Limb (tissue), 2 donors: ENCODE measurements at regions not wholly inside any gene's neighbourhood (a gene's known extent, or its start where the extent isn't known, plus 50 kb on each side); places are given as distances from the start of the nearest gene placed in this dataset.

Experiments used
- DNase-seq, 2 donors: peaks; one replicate each; pipeline ENCODE4 v3.0.0-alpha.2; 2016; ENCODE audit errors: extremely low spot score in 2 of 2

DNA sequence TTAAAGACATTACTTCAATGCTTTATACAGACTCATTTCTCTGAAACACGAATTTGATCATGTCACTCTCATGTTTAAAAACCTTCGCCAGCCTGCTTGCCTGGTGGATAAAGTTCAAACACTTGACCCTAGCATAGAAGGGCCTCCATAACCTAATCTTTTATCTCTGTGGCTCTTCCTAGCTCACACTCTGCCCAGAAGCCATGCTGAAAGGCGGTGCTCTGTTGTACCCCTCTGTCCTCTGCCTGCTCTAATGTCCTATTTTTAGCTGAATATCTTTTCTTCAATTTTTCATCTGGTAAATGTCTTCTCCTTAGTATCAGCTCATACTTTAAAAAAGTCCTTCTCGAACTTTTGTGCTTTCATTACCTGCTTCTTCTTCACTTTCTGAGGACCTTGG, 302.6 kb upstream of the BOD1L1 start:
- DNase-seq: no peak

DNA sequence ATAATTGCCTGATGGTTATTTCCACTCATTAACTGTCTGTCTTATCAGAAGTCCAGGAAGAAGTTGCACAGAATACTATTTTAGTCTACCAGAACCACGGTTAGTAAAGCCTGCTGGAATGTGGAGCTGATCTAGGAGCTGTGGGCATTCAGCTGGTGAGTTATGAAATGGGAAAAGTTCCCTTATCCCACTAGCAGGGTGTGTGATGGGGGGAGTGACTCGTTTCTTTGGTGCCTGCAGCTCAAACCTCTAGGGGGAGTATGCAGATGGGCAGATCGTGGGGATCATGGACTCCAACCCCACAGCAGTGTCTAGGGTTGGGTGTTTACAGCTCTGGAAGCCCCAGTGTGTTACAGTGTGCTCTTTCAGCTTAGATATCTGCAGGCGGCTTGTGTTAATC, 305.7 kb upstream of the BOD1L1 start:
- DNase-seq: no peak

DNA sequence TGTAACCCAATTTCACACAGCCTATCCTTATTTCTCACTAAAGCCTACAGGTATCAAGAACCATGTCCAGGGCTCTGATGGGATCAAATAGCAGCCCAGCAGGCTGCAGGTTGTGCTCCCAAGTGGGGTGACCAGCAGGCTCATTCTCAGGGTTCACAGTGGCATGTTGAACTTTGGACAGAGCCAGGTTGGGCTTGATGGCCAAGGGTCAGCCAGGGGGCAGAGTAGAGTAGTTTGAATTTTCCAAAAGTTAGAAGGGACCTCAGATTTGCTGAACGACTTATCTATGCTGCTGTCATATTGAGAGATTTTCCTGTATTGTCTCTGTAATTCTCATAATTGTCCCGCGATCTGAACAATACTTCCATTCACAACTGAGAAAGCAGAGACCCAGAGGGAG, 310.8 kb upstream of the BOD1L1 start:
- no peak for DNase-seq

DNA sequence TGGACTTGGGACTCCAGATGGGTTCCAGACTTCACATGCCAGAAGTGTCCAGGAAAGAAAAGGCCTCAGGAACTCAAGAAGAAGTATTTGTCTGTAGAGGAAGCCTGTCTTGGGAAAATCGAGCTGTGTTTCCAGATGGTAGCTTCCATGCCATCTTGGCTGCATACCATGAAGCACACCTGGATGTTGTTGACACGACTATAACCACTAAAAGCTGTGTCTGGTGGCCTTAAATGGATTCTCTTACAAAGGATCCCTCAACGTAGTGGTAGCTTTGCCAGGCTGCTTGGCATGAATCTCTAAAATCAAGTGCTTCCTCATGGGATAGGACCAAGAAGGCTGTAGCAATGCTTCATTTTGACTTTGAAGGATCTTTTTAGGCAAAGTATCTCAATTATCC, 313.4 kb upstream of the BOD1L1 start:
- DNase-seq: no peak

DNA sequence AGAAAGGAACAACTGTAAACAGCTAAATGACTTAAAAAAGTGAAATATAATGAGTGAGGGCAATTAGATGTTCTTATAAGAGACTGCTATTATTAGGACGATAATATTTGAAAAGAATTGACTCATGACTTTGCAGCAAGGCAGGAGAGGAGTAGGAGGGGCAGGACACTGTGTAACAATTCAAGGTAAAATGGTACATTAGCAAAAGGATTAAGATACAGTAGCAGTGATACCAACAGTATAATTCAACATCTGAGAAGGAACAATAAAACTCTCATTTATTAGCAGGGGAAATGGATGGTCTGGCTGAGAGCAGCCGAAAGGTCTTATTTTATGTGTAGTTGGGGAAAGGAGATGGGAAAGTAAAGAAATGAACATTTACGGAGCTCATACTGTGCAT, 315.5 kb upstream of the BOD1L1 start:
- no peak for DNase-seq

DNA sequence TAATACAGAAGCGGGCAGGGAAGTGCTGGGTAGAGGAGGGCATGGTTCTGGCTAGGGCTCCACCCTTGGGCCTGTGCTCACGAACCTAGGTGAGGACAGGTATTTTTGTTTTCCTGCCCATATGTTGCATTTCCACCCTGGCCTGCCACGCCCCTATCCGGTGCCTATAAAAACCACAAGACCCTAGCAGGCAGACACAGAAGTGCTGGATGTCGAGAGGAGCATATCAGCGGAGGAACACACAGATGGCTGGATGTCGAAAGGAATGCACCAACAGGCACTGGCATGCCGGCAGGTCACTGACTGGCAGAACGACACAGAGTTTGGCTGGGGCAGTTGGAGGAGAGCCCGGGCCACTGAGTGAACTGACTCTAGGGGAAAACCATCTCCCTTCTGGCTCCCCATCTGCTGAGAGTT, 316.6 kb upstream of the BOD1L1 start:
- no peak for DNase-seq

DNA sequence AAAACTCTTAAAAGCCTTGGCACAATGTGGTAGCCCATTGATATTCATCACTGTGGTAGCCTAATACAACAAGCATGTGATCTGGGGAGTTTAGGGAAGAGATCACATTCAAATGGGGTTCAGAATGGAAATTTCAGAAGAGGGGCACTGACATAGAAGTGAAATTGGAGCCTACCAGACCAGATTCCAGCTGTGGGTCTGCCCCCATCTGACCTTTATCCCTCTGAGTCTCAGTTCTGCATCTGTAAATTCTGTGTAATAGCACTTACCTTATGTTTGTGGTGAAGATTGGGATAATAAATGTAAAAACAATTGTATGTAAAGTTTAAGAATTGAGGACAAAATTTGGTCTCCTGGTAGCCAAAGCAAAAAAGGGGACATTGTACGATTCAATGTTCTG, 320.4 kb upstream of the BOD1L1 start:
- no peak for DNase-seq

DNA sequence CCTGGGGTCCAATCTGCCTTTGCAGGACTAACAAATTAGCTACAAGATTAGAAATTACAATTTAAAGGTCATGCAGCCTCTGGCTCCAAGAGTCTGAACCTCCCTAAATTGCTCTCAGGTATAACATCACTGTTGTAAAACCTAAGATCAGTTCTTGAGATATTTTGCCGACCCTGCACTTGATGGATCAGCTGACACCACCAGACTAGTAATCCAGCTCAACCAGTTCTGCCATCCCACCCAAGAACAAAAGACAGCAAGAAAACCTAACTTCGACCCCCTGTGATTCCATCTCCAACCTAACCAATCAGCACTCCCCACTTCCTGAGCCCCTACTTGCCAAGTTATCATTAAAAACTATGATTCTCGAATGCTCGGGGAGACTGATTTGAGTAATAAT, 323.0 kb upstream of the BOD1L1 start:
- no peak for DNase-seq

DNA sequence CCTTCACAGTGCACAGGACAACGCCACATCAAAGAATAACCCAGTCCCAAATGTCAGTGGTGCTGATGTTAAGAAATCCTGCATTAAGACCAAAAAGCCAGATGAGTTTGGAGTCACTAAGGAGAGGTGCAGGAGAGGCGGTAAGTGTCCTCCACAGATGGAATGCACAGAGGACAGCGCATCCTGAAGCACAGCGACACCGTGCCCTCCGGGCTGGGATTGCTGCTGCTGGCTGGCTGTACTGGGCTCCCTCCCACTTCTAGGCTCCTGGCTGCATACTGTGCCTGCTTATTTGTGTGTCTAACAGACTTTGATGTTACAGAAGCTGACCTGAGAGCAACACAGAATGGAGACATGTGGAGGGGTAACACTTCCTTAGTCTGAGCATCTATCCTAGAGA, 325.6 kb upstream of the BOD1L1 start:
- DNase-seq: no peak

DNA sequence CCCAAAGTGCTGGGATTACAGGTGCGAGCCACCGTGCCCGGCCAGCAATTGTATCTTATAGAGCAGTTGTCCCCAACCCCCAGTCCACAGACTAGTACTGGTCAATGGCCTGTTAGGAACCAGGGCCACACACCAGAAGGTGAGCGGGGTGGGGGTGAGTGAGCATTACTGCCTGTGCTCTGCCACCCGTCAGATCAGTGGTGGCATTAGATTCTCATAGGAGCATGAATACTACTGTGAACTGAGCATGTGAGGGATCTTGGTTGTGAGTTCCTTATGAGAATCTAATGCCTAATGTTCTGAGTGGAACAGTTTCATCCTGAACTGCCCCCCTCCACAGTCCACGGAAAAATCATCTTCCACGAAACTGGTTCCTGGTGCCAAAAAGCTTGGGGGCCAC, 328.0 kb upstream of the BOD1L1 start:
- DNase-seq: no peak

DNA sequence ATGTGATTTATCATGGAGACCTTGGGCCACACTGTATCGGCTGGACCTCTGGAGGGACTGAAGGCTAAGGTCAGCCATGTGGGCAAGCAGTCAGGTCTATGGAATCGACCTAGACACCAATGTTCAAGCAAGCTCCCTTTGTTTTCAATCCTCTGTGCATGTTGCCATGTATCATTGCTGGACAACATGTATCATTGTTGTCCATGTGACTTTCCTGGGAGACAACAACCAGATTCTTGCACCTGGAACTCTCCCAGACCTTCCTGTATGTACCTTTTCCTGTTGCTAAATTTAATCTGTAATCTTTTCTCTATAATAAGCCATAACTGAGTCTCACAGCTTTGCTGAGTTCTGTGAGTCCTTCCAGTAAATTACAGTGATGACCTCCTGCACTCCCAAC, 329.4 kb upstream of the BOD1L1 start:
- DNase-seq: no peak

DNA sequence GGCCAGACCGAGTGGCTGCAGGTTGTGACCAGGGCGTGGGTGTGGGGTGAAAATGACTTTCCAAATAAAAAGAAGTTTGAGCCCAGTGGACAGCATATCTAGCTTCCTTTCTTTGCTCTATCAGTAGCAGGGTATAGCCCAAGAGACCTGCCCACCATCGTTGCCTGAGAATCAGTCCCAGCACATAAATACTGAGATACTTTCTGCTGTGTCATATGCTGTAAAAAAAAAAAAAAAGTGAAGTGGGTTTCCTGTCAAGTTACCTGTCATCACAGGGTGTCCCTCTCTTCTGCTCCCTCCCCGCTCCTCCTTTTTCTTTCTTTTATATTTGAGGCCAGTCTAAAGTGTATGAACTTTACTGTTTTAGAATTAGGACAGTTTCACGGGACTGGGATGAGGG, 330.3 kb upstream of the BOD1L1 start:
- DNase-seq: no peak

DNA sequence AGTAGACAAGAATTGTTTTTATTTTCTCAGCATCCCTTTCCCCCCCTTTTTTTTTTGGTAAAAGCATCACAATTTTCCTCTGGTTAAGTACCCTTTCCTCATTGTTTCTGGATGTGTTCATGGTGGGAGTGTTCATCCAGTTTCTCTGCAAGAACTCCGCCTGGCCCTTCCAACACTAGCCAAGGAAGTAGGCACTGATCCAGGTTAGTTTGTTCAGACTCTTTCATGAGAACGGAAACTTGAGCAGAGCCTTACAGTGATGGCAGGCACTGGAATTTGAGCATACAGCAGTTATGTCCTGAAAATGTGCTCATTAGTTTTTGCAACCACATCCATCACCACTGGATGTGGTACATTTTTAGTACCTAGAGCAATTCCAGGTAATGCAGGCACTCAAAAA, 336.1 kb upstream of the BOD1L1 start:
- no peak for DNase-seq

DNA sequence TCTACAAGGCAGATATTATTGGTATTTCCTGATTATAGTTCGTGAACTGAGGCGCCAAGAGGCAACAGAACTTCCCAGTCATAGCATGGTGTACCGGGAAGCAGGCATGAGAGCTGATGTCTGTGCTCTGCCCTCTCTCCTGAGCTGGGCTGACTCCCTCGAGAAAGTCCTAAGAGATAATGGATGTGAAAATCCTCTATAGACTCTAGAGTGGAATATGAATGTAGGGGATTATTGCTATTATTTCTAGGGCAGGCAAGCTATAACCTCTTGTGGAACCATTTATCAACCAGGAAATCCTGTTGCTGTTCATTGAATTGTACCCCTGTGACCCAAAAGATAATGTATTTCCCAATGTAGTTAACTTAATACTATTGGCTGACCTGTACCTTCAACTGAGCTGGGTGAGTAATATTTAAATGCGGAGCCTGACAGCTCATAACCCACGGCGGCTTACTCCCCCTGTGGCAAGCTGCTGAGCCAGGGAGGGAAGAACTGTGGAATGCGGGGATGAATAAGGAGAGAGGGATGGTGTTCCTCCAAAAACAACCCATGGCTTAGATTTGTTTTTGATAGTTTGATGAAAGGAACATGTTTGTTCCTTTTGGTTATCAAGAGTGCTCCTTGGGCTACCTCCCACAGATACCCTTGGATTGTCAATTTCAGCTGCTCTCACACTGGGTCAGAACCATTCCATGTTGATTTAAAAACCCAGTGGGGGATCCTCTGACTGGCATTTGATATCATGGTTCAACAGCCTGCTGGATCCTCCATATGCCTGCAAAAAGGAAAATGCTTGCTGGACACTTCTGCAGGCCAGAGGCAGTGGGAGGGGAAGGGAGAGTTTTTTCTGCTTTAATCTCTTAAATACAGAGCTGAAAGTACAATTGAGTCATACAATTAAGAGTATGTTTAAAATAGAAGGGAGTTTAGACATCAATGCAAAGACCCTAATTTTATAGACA, 339.0 kb upstream of the BOD1L1 start:
- no peak for DNase-seq

DNA sequence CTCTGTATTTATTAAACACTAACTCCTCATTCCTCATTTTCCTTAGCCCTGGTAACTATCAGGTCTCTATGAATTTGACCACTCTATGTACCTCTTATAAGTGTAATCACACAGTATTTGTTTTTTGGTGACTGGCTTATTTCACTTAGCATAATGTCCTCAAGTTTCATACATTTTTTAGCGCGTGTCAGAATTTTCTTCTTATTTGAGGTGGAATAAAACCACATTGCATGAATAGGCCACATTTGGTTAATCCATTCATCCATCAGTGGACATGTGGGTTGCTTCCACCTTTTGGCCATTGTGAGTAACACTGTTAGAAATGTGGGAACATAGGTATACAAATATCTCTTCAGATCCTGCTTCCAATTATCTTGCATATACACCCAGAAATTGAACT, 341.2 kb upstream of the BOD1L1 start:
- DNase-seq: no peak

DNA sequence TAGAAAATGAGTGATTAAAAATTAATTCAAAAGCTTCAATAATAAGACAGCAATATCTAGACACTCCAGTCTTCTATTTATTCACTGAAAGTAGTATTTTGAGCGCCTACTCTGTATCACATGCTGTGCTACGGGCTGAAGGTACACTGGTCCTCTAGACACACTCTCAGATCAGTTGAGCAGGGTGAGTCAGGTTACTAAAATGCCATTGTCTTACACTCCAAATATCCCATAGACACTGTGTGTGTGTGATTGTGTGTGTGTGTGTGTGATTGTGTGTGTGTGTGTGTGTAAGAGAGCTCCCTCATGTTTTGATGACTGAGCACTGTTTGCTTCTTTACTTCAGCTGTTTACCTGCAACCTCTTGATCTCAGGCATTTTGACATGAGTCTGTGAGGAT, 342.8 kb upstream of the BOD1L1 start:
- DNase-seq: no peak

DNA sequence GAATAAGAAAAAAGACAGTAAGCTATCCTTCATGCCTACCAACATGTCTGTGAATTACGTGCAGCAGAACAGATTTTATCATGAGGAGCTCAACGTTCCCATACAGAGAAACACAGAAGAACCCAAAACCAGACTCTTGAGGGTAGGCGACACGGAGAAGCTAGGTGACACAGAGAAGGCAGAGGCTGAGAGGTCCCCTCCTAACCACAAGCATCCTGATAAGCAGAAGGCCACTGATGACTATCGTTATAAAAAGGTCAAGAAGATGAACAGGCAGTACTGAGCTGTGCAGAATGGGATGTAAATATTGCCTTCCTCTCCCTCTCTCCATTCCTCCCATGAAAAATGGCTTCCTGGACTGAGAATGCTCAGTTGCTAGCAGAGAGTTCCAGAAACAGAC, 350.2 kb upstream of the BOD1L1 start:
- no peak for DNase-seq

DNA sequence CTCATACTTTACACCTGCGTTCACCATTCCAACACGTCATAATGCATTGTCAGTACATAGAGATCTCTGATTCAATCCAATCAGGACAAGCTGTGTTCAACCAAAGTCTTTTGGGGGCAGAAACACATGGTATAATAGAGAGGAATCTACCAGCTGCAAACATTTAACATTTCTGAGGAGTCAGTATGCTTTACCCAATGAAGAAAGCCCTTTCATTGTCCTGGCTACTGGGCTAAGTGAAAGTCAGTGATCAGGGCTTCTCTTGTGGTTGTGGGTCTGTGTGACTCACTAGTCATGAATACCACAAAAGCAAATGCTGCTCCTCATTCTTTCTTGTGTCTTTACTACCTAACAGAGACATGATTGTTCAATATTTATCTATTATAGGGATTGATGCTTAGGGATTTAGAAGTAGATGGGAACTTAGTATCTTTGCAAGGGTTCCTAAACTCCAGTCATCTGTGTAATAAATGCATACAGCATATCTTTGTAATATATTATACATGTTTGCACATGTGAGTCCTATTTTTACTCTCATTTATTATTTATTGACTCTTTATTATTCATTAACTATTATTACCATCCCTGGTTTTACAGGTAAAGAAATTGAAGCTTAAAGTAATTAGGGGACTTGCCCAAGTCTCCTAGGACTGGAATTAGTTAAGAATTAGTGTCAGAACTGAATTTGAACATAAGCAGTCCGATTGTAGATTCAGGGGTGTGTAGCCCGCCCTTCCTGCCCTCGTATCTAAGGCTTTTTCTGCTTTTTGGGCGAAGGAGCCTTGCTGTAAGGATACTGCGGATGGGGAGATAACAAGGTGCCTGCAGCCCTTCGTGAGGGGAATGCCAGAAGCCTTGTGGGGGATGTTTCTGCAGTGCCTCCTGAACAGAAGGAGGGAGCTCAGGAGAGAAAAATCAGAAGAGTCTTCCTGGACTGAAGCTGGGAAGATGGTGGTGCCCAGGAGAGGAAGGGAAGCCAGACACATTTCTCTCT, 353.1 kb upstream of the BOD1L1 start:
- DNase-seq: no peak

DNA sequence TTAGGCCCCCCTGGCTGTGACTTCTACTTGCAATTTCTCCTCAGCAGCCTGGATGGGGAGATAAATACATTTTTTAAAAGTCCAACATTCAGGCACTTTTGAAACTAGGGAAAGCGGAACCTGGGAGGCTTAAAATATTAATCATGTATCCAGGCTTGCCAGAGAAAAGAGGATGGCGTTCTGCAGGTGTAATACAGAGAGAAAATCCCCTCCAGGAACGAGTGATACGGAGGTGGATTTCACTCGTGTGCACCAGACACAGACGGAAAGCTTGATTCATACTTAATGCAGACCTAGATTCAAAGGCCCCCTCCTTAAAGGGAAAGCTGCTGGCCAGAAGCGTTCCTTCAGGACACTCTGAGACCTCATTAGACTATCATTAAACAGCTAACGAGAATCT, 354.0 kb upstream of the BOD1L1 start:
- DNase-seq: no peak

DNA sequence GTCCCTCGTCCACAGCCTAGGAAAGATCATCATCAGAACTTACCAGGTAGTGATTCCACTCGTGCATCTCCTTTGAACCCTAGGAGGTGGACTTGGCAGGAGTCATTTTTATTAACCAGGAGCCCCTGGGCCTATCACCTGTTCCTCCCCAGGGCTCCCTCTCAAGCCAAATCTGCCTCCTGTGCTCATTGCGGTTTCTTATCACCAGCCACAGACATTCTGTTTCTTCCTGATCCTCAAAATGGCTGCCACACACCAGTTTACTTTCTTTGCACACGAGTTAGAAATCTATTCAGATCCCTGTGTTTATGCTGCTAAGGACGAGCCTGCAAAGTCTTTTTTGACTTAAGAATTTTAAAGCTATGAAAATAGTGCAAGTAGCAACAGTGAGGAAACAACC, 354.5 kb upstream of the BOD1L1 start:
- DNase-seq: no peak

DNA sequence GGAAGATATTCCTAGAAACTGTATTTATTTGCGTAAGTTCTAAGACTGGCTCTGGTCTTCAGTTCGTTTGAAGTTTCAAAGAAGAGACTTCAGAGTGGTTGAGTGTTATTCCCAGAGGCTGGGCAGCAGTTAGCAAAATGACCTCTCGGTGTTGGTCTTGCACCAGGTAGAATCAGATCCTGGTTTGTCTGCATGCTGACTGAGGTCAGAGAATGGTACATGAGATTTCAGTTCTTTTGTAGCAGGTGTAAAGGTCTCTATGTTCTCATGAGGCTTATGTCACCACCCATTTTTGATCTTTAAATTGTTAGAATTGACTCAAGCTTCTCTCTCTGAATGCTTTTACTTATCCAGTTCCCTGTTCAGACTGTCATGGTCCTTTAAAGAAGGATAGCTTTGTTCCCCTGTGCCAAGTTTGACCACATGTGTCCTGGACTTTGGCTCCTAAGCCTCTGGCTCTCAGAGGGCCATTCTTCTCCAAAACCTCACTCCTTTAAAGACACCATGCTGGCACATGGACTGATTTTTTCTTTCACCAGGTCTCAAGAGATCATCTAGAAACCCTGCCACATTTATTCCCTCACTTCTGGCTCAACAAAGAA, 355.8 kb upstream of the BOD1L1 start:
- DNase-seq: no peak
